Spleen (tissue), 7 donors: ENCODE measurements at regions not wholly inside any gene's neighbourhood (a gene's known extent, or its start where the extent isn't known, plus 50 kb on each side); places are given as distances from the start of the nearest gene placed in this dataset.

ENCODE experiments used
- CTCF ChIP-seq, 11 experiments: fragments of 200-600 bp in 7 of 11; fragments of 450-650 bp in 4 of 11; sonication (generic) in 4 of 11; IDR thresholded peaks in 8 of 11; conservative IDR thresholded peaks in 3 of 11; 1 replicate in 7 of 11; 2 replicates in 4 of 11; pipeline versions ENCODE4 v1.4.0 to v1.8.0; 2016 to 2021; ENCODE audit warnings: antibody characterized with exemption in 11 of 11, inconsistent platforms in 4 of 11, mild to moderate bottlenecking in 1 of 11
- POLR2AphosphoS5 ChIP-seq, 3 donors: sonication (generic); formaldehyde crosslinking; IDR thresholded peaks; one replicate each; pipeline ENCODE4 v1.5.1; 2017; ENCODE audit warnings: antibody characterized with exemption in 3 of 3
- donor health status: DM: no; HTN: no; CAD: no; lungs with moderate emphysema.
- donor health status: DM: no; HTN: no; CAD: no.
- donor health status: DM: no; HTN: no; CAD: no.

- no peak for TF ChIP-seq CTCF (IDR thresholded peaks at IDR 0.05 in 8 of 11, conservative IDR thresholded peaks at IDR 0.05 in 3 of 11)
- TF ChIP-seq POLR2AphosphoS5 (IDR thresholded peaks at IDR 0.05) = no peak
Observed at GRCh38 chr12:66971816-66972215, 292.9 kb upstream of the GRIP1 start.
